Subcutaneous abdominal adipose tissue (tissue), 5 donors: ENCODE measurements at regions not wholly inside any gene's neighbourhood (a gene's known extent, or its start where the extent isn't known, plus 50 kb on each side); places are given as distances from the start of the nearest gene placed in this dataset.

Experiments used
- H3K27ac ChIP-seq: one replicate; pipeline ENCODE4 v1.7.0; 2013; ENCODE audit warnings: low read depth, mild to moderate bottlenecking, inconsistent platforms, low read length, moderate library complexity
- H3K27me3 ChIP-seq, 5 donors: one replicate each; pipeline ENCODE4 v1.7.0; 2013; ENCODE audit warnings: low read length in 5 of 5, inconsistent platforms in 1 of 5; ENCODE audit not compliant: control insufficient read depth in 5 of 5, insufficient read depth in 4 of 5
- H3K36me3 ChIP-seq, 5 donors: one replicate each; pipeline ENCODE4 v1.7.0; 2013; ENCODE audit warnings: low read length in 5 of 5; ENCODE audit not compliant: control insufficient read depth in 5 of 5, insufficient read depth in 5 of 5
- H3K4me1 ChIP-seq, 5 donors: one replicate each; pipeline ENCODE4 v1.7.0; 2013; ENCODE audit warnings: low read length in 5 of 5, mild to moderate bottlenecking in 3 of 5, moderate library complexity in 1 of 5; ENCODE audit not compliant: control insufficient read depth in 5 of 5, insufficient read depth in 5 of 5
- H3K4me3 ChIP-seq, 5 donors: one replicate each; pipeline ENCODE4 v1.7.0; 2013; ENCODE audit warnings: low read length in 5 of 5, low read depth in 1 of 5
- H3K9ac ChIP-seq, 5 donors: one replicate each; pipeline ENCODE4 v1.7.0; 2013; ENCODE audit warnings: low read length in 5 of 5, mild to moderate bottlenecking in 4 of 5, moderate library complexity in 3 of 5
- H3K9me3 ChIP-seq, 5 donors: one replicate each; pipeline ENCODE4 v1.7.0; 2013; ENCODE audit warnings: low read length in 5 of 5; ENCODE audit not compliant: control insufficient read depth in 5 of 5
- donor health status: healthy.
- donor health status: healthy.
- donor health status: healthy.
- donor health status: healthy.
- donor health status: healthy.

GRCh38 chr7:106376026-106376799 lies 91.4 kb upstream of the NAMPT start:
- Histone ChIP-seq H3K27me3 (no peaks in the 10 kb centered on the region), H3K4me3 (no peak overlapping the region), H3K9me3 (no peaks in the 10 kb centered on the region), H3K36me3 (no peaks in the 10 kb centered on the region), H3K4me1 (peaks cover 0 to 12% (median 5%) of the 10 kb centered on the region in 5 donors), H3K9ac (no peak overlapping the region), H3K27ac (no peak overlapping the region)

- H3K9me3 ChIP-seq, result no peaks in the 10 kb centered on the region
- H3K4me3 ChIP-seq, result no peak overlapping the region
- H3K4me1 ChIP-seq, result peaks cover 0 to 12% (median 5%) of the 10 kb centered on the region in 5 donors
- H3K9ac ChIP-seq, result no peak overlapping the region
- H3K27ac ChIP-seq, result no peak overlapping the region
- H3K36me3 ChIP-seq, result no peaks in the 10 kb centered on the region
- no peaks in the 10 kb centered on the region for H3K27me3 ChIP-seq
Observed at GRCh38 chr7:106375499-106375898, 90.7 kb upstream of the NAMPT start.

GRCh38 chr7:106374437-106374836 lies 89.7 kb upstream of the NAMPT start:
- Histone ChIP-seq H3K4me1 (peaks cover 0 to 12% (median 5%) of the 10 kb centered on the region in 5 donors), H3K4me3 (no peak overlapping the region), H3K9me3 (no peaks in the 10 kb centered on the region), H3K27me3 (no peaks in the 10 kb centered on the region), H3K36me3 (no peaks in the 10 kb centered on the region), H3K27ac (no peak overlapping the region), H3K9ac (no peak overlapping the region)

GRCh38 chr7:106372595-106373318 lies 88.0 kb upstream of the NAMPT start:
- Histone ChIP-seq H3K27ac (no peak overlapping the region), H3K27me3 (no peaks in the 10 kb centered on the region), H3K4me1 (peaks cover 0 to 9% (median 5%) of the 10 kb centered on the region in 5 donors), H3K36me3 (no peaks in the 10 kb centered on the region), H3K4me3 (no peak overlapping the region), H3K9me3 (no peaks in the 10 kb centered on the region), H3K9ac (no peak overlapping the region)

- no peak overlapping the region for H3K9ac ChIP-seq
- H3K9me3 ChIP-seq, result no peaks in the 10 kb centered on the region
- H3K36me3 ChIP-seq, result no peaks in the 10 kb centered on the region
- no peak overlapping the region for H3K4me3 ChIP-seq
- H3K27ac ChIP-seq, result no peak overlapping the region
- H3K4me1 ChIP-seq, result peaks cover 0 to 8% (median 5%) of the 10 kb centered on the region in 5 donors
- H3K27me3 ChIP-seq, result no peaks in the 10 kb centered on the region
Observed at GRCh38 chr7:106372126-106372525, 87.3 kb upstream of the NAMPT start.

- Histone ChIP-seq H3K27me3 (no peaks in the 10 kb centered on the region), H3K9ac (no peak overlapping the region), H3K36me3 (no peaks in the 10 kb centered on the region), H3K4me3 (no peak overlapping the region), H3K9me3 (no peaks in the 10 kb centered on the region), H3K4me1 (peaks cover 0 to 8% (median 5%) of the 10 kb centered on the region in 5 donors), H3K27ac (no peak overlapping the region)
Observed at GRCh38 chr7:106371629-106372028, 86.8 kb upstream of the NAMPT start.

- no peak overlapping the region for H3K4me3 ChIP-seq
Observed at GRCh38 chr7:106370542-106370941, 85.8 kb upstream of the NAMPT start.

GRCh38 chr7:106369816-106370215 lies 85.0 kb upstream of the NAMPT start:
- H3K4me3 ChIP-seq, result no peak overlapping the region
- peaks cover 0 to 13% (median 9%) of the 10 kb centered on the region in 5 donors for H3K4me1 ChIP-seq
- no peaks in the 10 kb centered on the region for H3K9me3 ChIP-seq
- H3K9ac ChIP-seq, result no peak overlapping the region
- H3K27me3 ChIP-seq, result no peaks in the 10 kb centered on the region
- H3K36me3 ChIP-seq, result no peaks in the 10 kb centered on the region
- no peak overlapping the region for H3K27ac ChIP-seq

More at GRCh38 chr7:106370542-106370941, 85.8 kb upstream of the NAMPT start:
- Histone ChIP-seq H3K27ac (no peak overlapping the region), H3K36me3 (no peaks in the 10 kb centered on the region), H3K4me1 (peaks cover 0 to 10% (median 6%) of the 10 kb centered on the region in 5 donors), H3K27me3 (no peaks in the 10 kb centered on the region), H3K9ac (no peak overlapping the region), H3K9me3 (no peaks in the 10 kb centered on the region)

GRCh38 chr7:106369352-106369751 lies 84.6 kb upstream of the NAMPT start:
- H3K4me1 ChIP-seq, result peaks cover 0 to 13% (median 9%) of the 10 kb centered on the region in 5 donors
- no peak overlapping the region for H3K27ac ChIP-seq
- H3K9me3 ChIP-seq, result no peaks in the 10 kb centered on the region
- H3K9ac ChIP-seq, result no peak overlapping the region
- H3K27me3 ChIP-seq, result no peaks in the 10 kb centered on the region
- H3K36me3 ChIP-seq, result no peaks in the 10 kb centered on the region
- H3K4me3 ChIP-seq, result no peak overlapping the region

GRCh38 chr7:106367664-106368063 lies 82.9 kb upstream of the NAMPT start:
- Histone ChIP-seq H3K9ac (no peak overlapping the region), H3K4me1 (peaks cover 0 to 13% (median 9%) of the 10 kb centered on the region in 5 donors), H3K4me3 (no peak overlapping the region), H3K36me3 (no peaks in the 10 kb centered on the region), H3K27me3 (no peaks in the 10 kb centered on the region), H3K9me3 (no peaks in the 10 kb centered on the region), H3K27ac (no peak overlapping the region)
